Body of pancreas (tissue), 4 donors: ENCODE measurements at regions not wholly inside any gene's neighbourhood (a gene's known extent, or its start where the extent isn't known, plus 50 kb on each side); places are given as distances from the start of the nearest gene placed in this dataset.

Experiments used
- ATAC-seq: fragments of 150-250 bp; one replicate; pipeline ENCODE4 v1.9.1; 2016
- DNase-seq, 4 donors: peaks; one replicate each; pipeline ENCODE4 v3.0.0-alpha.2; 2019
- H3K27ac ChIP-seq, 4 donors: fragments of 200-600 bp; sonication (generic); 1 replicate in 3 of 4; 2 replicates in 1 of 4; pipeline versions ENCODE4 v1.5.1 to v1.6.1; 2016 to 2019; ENCODE audit warnings: mild to moderate bottlenecking in 1 of 4, mixed read lengths in 1 of 4, moderate library complexity in 1 of 4
- H3K27me3 ChIP-seq, 2 donors: fragments of 200-600 bp; sonication (generic); one replicate each; pipeline ENCODE4 v1.6.0; 2016; ENCODE audit warnings: mild to moderate bottlenecking in 1 of 2
- H3K36me3 ChIP-seq, 2 donors: fragments of 200-600 bp; sonication (generic); replicated peaks in 1 of 2; 2 replicates each; pipeline ENCODE4 v1.5.1; 2016; ENCODE audit warnings: low read depth in 2 of 2; ENCODE audit not compliant: insufficient read depth in 1 of 2
- H3K4me1 ChIP-seq: fragments of 200-600 bp; sonication (generic); one replicate; pipeline ENCODE4 v1.6.0; 2016
- H3K4me3 ChIP-seq, 2 donors: fragments of 200-600 bp; sonication (generic); 1 replicate in 1 of 2; 2 replicates in 1 of 2; pipeline ENCODE4 v1.5.1; 2016 to 2019
- H3K9me3 ChIP-seq, 3 donors: fragments of 200-600 bp; sonication (generic); 1 replicate in 2 of 3; 2 replicates in 1 of 3; pipeline ENCODE4 v1.5.1; 2016
- POLR2A ChIP-seq, 3 donors: fragments of 450-650 bp; IDR thresholded peaks; one replicate each; pipeline ENCODE4 v1.6.1; 2016; ENCODE audit warnings: antibody characterized with exemption in 3 of 3, mild to moderate bottlenecking in 2 of 3
- WGBS, 2 donors: methylation state at CpG; one replicate each; pipeline ENCODE4 v1.1.5; 2017; 5-methylcytosine and 5-hydroxymethylcytosine counted together
- intact Hi-C: fragments of 100-400 bp; cut with DNase I; formaldehyde crosslinking; loops from one replicate; pipeline ENCODE4 v1.15.1; 2023
- TF ChIP-seq, protein P1 (sequence below), 7 experiments: fragments of 450-650 bp in 4 of 7; fragments of 200-600 bp in 3 of 7; sonication (generic) in 3 of 7; IDR thresholded peaks; one replicate each; pipeline ENCODE4 v1.5.1; 2016 to 2019; ENCODE audit warnings: antibody characterized with exemption in 7 of 7

DNA sequence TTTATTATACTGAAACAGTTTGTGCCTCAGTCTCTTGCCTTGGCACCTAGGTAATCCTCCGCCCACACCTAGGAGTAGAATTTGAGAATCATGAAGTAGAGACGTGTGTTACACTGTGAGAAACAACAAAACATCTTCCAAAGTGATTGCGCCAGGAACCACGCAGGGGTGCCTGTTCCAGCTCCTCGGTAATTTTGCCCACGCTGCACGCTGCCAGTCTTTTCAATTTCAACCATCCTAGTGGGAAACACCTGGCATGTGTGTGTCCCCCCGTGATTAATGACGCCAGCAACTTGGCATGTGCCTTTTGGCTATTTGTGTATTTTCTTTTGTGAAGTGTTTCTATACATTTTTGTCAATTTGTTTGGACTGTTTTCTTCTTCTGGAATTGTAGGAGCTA, 919.1 kb downstream of the BRD1 start:
- no peaks in the 10 kb centered on the region for H3K9me3 ChIP-seq
- no peak overlapping the region for H3K4me3 ChIP-seq
- no peaks in the 10 kb centered on the region for H3K27me3 ChIP-seq
- DNase-seq (no peak), ATAC-seq (no peak)
- H3K36me3 ChIP-seq: no peaks in the 10 kb centered on the region
- WGBS, 2 donors: 61 to 66% methylated on average over 9 of the region's 9 CpGs
- no peak for TF ChIP-seq POLR2A (IDR thresholded peaks at IDR 0.05)
- TF ChIP-seq, protein P1, sequence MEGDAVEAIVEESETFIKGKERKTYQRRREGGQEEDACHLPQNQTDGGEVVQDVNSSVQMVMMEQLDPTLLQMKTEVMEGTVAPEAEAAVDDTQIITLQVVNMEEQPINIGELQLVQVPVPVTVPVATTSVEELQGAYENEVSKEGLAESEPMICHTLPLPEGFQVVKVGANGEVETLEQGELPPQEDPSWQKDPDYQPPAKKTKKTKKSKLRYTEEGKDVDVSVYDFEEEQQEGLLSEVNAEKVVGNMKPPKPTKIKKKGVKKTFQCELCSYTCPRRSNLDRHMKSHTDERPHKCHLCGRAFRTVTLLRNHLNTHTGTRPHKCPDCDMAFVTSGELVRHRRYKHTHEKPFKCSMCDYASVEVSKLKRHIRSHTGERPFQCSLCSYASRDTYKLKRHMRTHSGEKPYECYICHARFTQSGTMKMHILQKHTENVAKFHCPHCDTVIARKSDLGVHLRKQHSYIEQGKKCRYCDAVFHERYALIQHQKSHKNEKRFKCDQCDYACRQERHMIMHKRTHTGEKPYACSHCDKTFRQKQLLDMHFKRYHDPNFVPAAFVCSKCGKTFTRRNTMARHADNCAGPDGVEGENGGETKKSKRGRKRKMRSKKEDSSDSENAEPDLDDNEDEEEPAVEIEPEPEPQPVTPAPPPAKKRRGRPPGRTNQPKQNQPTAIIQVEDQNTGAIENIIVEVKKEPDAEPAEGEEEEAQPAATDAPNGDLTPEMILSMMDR (IDR thresholded peaks at IDR 0.05): no peak
- intact Hi-C loops: no loop called here
- no peaks in the 10 kb centered on the region for H3K4me1 ChIP-seq
- H3K27ac ChIP-seq: no peak overlapping the region

DNA sequence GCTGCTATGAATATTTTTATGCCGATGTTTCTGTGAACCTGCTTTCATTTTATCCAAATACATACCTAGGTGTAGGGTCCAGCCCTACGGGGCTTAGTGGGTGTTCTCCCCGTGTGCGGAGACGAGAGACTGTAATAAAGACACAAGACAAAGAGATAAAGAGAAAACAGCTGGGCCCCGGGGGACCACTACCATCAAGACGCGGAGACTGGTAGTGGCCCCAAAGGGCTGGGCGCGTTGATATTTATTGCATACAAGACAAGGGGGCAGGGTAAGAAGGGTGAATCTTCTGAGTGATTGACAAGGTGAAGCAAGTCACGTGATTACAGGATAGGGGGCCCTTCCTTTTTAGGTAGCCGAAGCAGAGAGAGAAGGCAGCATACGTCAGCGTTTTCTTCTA, 920.1 kb downstream of the BRD1 start:
- 63 to 64% methylated on average over 14 of the region's 14 CpGs for WGBS, 2 donors
- no peaks in the 10 kb centered on the region for H3K36me3 ChIP-seq
- intact Hi-C loops: no loop called here
- H3K9me3 ChIP-seq: no peaks in the 10 kb centered on the region
- no peak for DNase-seq
- no peak overlapping the region for H3K27ac ChIP-seq
- ATAC-seq: no peak
- no peaks in the 10 kb centered on the region for H3K4me1 ChIP-seq
- H3K27me3 ChIP-seq: no peaks in the 10 kb centered on the region
- TF ChIP-seq, protein P1 (IDR thresholded peaks at IDR 0.05): no peak
- TF ChIP-seq POLR2A (IDR thresholded peaks at IDR 0.05): no peak
- H3K4me3 ChIP-seq: no peak overlapping the region

DNA sequence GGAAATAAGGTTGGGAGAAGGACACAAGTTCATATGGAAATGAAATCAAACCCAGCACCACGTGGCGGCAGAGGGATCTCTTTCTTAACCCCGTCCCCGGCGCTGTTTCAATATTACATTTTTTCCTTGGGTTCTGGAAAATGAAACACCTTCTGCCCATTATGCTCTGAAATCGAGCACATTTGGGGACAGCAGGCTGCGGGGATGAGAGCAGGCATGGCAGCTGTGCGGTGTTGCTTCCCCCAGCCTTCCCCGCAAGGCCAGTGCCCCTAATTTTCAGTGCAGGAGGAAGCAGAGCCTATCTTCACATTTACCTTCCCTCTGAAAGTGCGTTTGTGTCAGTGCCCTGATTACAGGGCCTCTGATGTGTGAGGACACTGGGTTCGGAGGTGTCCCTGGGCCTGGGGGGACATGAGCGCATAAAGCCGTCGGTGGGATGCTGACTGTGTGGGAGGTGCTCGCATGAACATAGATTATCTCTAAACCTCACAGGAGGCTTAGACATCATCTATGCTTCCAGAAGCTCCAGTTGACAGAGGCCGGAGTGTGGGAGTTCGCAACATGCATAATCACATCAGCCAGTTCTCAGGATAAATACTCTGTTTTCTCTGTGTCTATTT, 921.3 kb downstream of the BRD1 start:
- Histone ChIP-seq H3K36me3 (no peaks in the 10 kb centered on the region), H3K4me3 (no peak overlapping the region), H3K27ac (no peak overlapping the region), H3K27me3 (no peaks in the 10 kb centered on the region), H3K9me3 (no peaks in the 10 kb centered on the region), H3K4me1 (no peaks in the 10 kb centered on the region)
- 54 to 65% methylated on average over 17 of the region's 17 CpGs for WGBS, 2 donors
- DNase-seq (no peak), ATAC-seq (no peak)
- intact Hi-C loops: no loop called here
- TF ChIP-seq, protein P1 (IDR thresholded peaks at IDR 0.05): no peak
- TF ChIP-seq POLR2A (IDR thresholded peaks at IDR 0.05): no peak

DNA sequence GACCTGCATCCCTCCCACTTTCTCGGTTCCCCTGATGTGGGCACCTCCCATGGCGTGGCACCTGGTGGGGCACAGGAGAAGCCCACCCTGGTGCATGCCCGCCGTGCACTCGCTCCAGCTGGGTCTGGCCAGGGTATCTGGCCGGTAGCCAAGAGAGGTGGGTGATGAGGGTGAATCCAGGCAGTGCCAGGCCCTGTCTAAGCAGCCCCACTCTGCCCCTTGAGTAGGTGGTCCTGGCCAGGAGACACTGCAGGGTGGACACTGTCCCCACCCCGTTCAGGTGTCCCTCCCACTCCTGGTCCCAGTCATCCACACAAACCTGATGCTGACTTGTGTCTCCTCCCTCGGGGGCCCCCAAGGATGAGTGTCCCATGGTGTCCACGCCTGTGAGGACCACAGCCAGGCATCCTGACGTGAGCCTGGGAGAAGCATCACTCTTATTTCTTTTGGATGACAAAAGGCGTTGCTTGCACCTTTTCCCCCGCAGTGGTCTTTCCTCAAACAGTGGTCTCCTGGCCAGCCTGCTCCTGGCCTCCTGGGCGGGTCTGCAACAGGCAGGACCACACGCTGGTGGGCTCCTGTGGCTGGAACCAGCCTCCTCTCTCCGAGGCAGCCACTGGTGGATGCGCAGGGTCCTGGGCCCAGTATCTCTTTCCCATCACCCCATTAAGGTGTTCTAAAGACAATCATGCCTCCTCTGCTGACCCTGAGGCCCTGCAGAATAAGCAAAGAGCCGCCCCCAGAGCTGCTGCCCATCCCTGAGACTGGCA, 922.3 kb downstream of the BRD1 start:
- Histone ChIP-seq H3K27me3 (no peaks in the 10 kb centered on the region), H3K9me3 (no peaks in the 10 kb centered on the region), H3K27ac (no peak overlapping the region), H3K36me3 (no peaks in the 10 kb centered on the region), H3K4me1 (no peaks in the 10 kb centered on the region), H3K4me3 (no peak overlapping the region)
- TF ChIP-seq POLR2A (IDR thresholded peaks at IDR 0.05): no peak
- TF ChIP-seq, protein P1 (IDR thresholded peaks at IDR 0.05): no peak
- ATAC-seq: no peak
- intact Hi-C loops: no loop called here
- 48 to 56% methylated on average over 7 to 16 of the region's 17 CpGs for WGBS, 2 donors
- DNase-seq: no peak
